OCI-LY7 (cell line): ENCODE measurements at regions not wholly inside any gene's neighbourhood (a gene's known extent, or its start where the extent isn't known, plus 50 kb on each side); places are given as distances from the start of the nearest gene placed in this dataset.
"Not testable (repeated sequence)": the region's sequence is repeated elsewhere in the genome, so short reads cannot be mapped to it uniquely, and the experiment has no call there.

ENCODE experiments used
- BruUV-seq: library from RNA; stranded (reverse); fragments of 400-500 nt; replicated peaks from 2 replicates; lab custom pipeline; 2021; lab: Mats Ljungman, UMichigan
- CTCF ChIA-PET: fragments of 300-600 bp; sonication (Branson Sonifier 250); formaldehyde crosslinking; loops from one replicate; lab custom pipeline; 2022; ENCODE audit warnings: antibody characterized with exemption; ENCODE audit not compliant: unreplicated experiment; lab: Charles Lee
- POLR2A ChIA-PET: fragments of 300-600 bp; sonication (Branson Sonifier 250); formaldehyde crosslinking; loops from one replicate; lab custom pipeline; 2022; ENCODE audit warnings: antibody characterized with exemption; lab: Charles Lee
- DNase-seq: peaks from one replicate; pipeline ENCODE4 v3.0.0-alpha.2; 2015; ENCODE audit warnings: low spot score
- H2AFZ ChIP-seq: fragments of 200-600 bp; sonication (generic), shearing (Covaris generic); 2 replicates; pipeline ENCODE4 v1.6.1; 2014; ENCODE audit warnings: mild to moderate bottlenecking, antibody characterized with exemption, low read length, moderate library complexity
- H3K27ac ChIP-seq: fragments of 200-600 bp; sonication (generic); 2 replicates; pipeline ENCODE4 v1.5.1; 2014; ENCODE audit warnings: mixed run types, low read depth, mild to moderate bottlenecking, moderate library complexity, low read length, inconsistent platforms; ENCODE audit not compliant: poor library complexity, severe bottlenecking
- H3K36me3 ChIP-seq: fragments of 200-600 bp; sonication (generic); 2 replicates; pipeline ENCODE4 v1.6.1; 2014; ENCODE audit warnings: mild to moderate bottlenecking, antibody characterized with exemption, low read length, moderate library complexity, mixed read lengths; ENCODE audit not compliant: insufficient read depth
- H3K4me1 ChIP-seq: fragments of 200-600 bp; sonication (generic); 2 replicates; pipeline ENCODE4 v1.5.1; 2014; ENCODE audit warnings: mild to moderate bottlenecking, low read length; ENCODE audit not compliant: insufficient read depth, poor library complexity, severe bottlenecking
- H3K4me2 ChIP-seq: fragments of 200-600 bp; sonication (generic); 2 replicates; pipeline ENCODE4 v1.6.1; 2014; ENCODE audit warnings: mild to moderate bottlenecking, low read length
- H3K4me3 ChIP-seq: fragments of 200-600 bp; sonication (generic); 2 replicates; pipeline ENCODE4 v1.5.1; 2014; ENCODE audit warnings: mild to moderate bottlenecking, low read depth, low read length; ENCODE audit not compliant: poor library complexity, severe bottlenecking
- H3K79me2 ChIP-seq: fragments of 200-600 bp; sonication (generic); 2 replicates; pipeline ENCODE4 v1.6.1; 2016; ENCODE audit warnings: low read depth, mild to moderate bottlenecking, low read length, moderate library complexity, mixed read lengths; ENCODE audit not compliant: insufficient read depth
- H3K9me2 ChIP-seq: fragments of 200-600 bp; sonication (generic); 2 replicates; pipeline ENCODE4 v1.6.1; 2016; ENCODE audit warnings: mild to moderate bottlenecking, low read length, mixed read lengths; ENCODE audit not compliant: insufficient read depth
- H3K9me3 ChIP-seq: fragments of 200-600 bp; sonication (generic); 2 replicates; pipeline ENCODE4 v1.6.1; 2014; ENCODE audit warnings: mild to moderate bottlenecking, mixed run types, low read length, mixed read lengths
- H4K20me1 ChIP-seq: fragments of 200-600 bp; sonication (generic); 2 replicates; pipeline ENCODE4 v1.6.1; 2014; ENCODE audit warnings: mild to moderate bottlenecking, antibody characterized with exemption, low read length, moderate library complexity, mixed read lengths; ENCODE audit not compliant: insufficient read depth
- CTCF ChIP-seq: fragments of 200-600 bp; sonication (generic); conservative IDR thresholded peaks from 2 replicates; pipeline ENCODE4 v1.5.1; 2014; ENCODE audit warnings: mild to moderate bottlenecking, antibody characterized with exemption, low read length, moderate library complexity, mixed read lengths
- EZH2phosphoT487 ChIP-seq: fragments of 200-600 bp; sonication (generic); IDR thresholded peaks from 2 replicates; pipeline ENCODE4 v1.6.1; 2018; ENCODE audit warnings: low read depth, borderline replicate concordance, mild to moderate bottlenecking, mixed run types, antibody characterized with exemption, low read length, moderate library complexity, mixed read lengths
- intact Hi-C: fragments of 100-400 bp; cut with micrococcal nuclease; formaldehyde crosslinking; loops from one replicate; pipeline ENCODE4 v1.10.0; 2022; ENCODE audit not compliant: unreplicated experiment

- POLR2A ChIA-PET = no interaction called here
- H3K4me2 ChIP-seq = no peak overlapping the region
These were observed 57.5 kb upstream of the PLPPR5 start for GRCh38 chr1:99062192-99062591.

GRCh38 chr1:99069146-99069545 is 64.5 kb upstream of the PLPPR5 start:
- Histone ChIP-seq H4K20me1 (no peaks in the 10 kb centered on the region), H3K4me2 (no peak overlapping the region), H3K79me2 (no peaks in the 10 kb centered on the region), H3K36me3 (no peaks in the 10 kb centered on the region), H2AFZ (no peak overlapping the region), H3K9me3 (no peaks in the 10 kb centered on the region), H3K9me2 (no peaks in the 10 kb centered on the region), H3K4me3 (no peak overlapping the region), H3K27ac (no peak overlapping the region), H3K4me1 (no peaks in the 10 kb centered on the region)
- no TSS peak for BruUV-seq
- POLR2A ChIA-PET = interaction anchor here (1.2 kb wide), 1 partner anchor 63 kb away, joined by 3 read pairs; no protein-coding TSS in a partner anchor
- intact Hi-C loops = no loop called here
- no peak for TF ChIP-seq EZH2phosphoT487
- TF ChIP-seq CTCF = no peak
- CTCF ChIA-PET = no interaction called here
- no peak for DNase-seq

More at GRCh38 chr1:99062192-99062591, 57.5 kb upstream of the PLPPR5 start:
- intact Hi-C loops = no loop called here
- no peaks in the 10 kb centered on the region for H3K36me3 ChIP-seq
- no peak overlapping the region for H3K4me3 ChIP-seq
- no peak overlapping the region for H2AFZ ChIP-seq
- CTCF ChIA-PET = no interaction called here
- H3K9me2 ChIP-seq = no peaks in the 10 kb centered on the region
- no TSS peak for BruUV-seq
- H3K27ac ChIP-seq = no peak overlapping the region
- no peaks in the 10 kb centered on the region for H3K79me2 ChIP-seq
- DNase-seq = no peak
- H4K20me1 ChIP-seq = no peaks in the 10 kb centered on the region
- TF ChIP-seq EZH2phosphoT487 = no peak
- no peak for TF ChIP-seq CTCF
- no peaks in the 10 kb centered on the region for H3K4me1 ChIP-seq
- H3K9me3 ChIP-seq = no peaks in the 10 kb centered on the region

- H4K20me1 ChIP-seq, H3K9me2 ChIP-seq, H3K27ac ChIP-seq, POLR2A ChIA-PET, H3K4me3 ChIP-seq, H2AFZ ChIP-seq, H3K79me2 ChIP-seq, BruUV-seq, DNase-seq, intact Hi-C loops, CTCF ChIA-PET, H3K9me3 ChIP-seq, H3K4me2 ChIP-seq, H3K4me1 ChIP-seq, H3K36me3 ChIP-seq: not testable (repeated sequence)
These were observed 73.9 kb upstream of the PLPPR5 start for GRCh38 chr1:99078529-99078928.
